ENCODE measurements at regions not wholly inside any gene's neighbourhood (a gene's known extent, or its start where the extent isn't known, plus 50 kb on each side); places are given as distances from the start of the nearest gene placed in this dataset.
"Not testable (repeated sequence)": the region's sequence is repeated elsewhere in the genome, so short reads cannot be mapped to it uniquely, and the experiment has no call there.

- not testable (repeated sequence) for DNase-seq (ENCODE audit: low read depth)
These were observed 75.8 kb upstream of the PARP8 start for GRCh38 chr5:50590444-50591189.

- not testable (repeated sequence) for DNase-seq (ENCODE audit: low read depth)
These were observed 75.1 kb upstream of the PARP8 start for GRCh38 chr5:50591338-50591737.

DNA sequence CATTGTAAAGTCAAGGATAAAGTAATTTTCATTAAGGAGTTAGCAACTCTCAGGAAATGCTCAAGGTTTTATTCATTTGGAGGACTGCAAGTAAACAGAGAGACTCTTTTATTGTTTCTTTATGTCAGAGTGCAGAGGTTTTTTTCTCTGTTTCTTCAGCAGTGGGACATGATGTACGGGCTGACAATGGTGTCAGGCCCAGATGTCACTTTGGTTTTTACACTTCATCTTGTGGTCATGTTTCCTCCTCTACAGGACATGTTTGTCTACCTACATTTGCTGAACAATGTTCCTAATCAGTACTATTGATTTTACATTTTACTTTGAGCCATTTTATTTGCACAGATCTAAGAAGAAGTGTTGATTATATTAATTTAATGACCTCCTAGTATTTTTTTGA, 72.8 kb upstream of the PARP8 start:
- DNase-seq (ENCODE audit: low read depth), result no peak

GRCh38 chr5:50595199-50595598, 71.2 kb upstream of the PARP8 start:
- peak; percentile 39 for DNase-seq (ENCODE audit: low read depth)

DNA sequence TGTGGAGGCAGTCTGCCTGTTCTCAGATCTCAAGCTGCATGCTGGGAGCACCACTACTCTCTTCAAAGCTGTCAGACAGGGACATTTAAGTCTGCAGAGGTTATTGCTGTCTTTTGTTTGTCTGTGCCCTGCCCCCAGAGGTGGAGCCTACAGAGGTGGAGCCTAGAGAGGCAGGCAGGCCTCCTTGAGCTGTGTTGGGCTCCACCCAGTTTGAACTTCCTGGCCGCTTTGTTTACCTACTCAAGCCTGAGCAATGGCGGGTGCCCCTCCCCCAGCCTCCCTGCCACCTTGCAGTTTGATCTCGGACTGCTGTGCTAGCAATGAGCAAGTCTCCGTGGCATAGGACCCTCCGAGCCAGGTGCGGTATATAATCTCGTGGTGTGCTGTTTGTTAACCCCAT, 64.9 kb upstream of the PARP8 start:
- DNase-seq (ENCODE audit: low read depth), result not testable (repeated sequence)

DNA sequence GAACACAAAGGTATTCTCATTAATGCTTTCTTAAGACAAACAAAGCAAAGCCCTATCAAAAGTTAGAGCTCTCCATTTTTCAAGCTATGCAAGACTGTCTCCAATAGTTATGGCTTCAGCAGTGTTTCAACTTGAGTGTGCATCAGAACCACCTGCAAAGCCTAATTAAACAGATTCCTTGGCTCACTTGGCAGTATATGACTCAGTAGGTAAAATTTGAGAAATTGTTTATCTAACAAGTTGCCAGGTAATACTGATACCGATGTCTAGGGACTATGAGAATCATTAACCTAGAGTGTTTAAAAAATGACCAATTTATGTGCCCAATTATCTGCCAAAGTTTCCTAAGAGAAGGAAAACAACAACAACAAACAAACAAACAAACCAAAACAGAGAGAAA, 60.3 kb upstream of the PARP8 start:
- no peak for DNase-seq (ENCODE audit: low read depth)

GRCh38 chr5:50607456-50607855, 59.0 kb upstream of the PARP8 start:
- DNase-seq (ENCODE audit: low read depth), result not testable (repeated sequence)

- not testable (repeated sequence) for DNase-seq (ENCODE audit: low read depth)
These were observed 58.3 kb upstream of the PARP8 start for GRCh38 chr5:50607953-50608705.

DNA sequence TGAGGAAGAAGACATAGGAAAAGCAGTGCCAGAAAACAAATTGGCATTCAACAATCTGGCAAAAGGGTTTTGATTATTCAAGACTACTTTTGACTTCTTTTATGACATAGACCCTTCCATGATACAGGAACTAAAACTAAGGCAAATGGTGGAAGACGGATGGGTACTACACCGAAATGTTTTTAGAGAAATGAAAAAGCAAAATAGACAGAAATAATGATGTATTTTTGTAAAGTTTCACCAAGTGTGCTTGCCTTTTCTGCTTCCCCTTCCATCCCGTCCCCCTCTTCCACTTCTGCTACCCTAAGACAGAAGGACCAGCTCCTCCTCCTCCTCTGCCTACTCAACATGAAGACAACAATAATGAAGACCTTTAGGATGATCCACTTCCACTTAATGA, 53.4 kb upstream of the PARP8 start:
- not testable (repeated sequence) for DNase-seq (ENCODE audit: low read depth)

All from iris pigment epithelial cell (primary cell).